SK-N-SH (cell line): ENCODE measurements at regions not wholly inside any gene's neighbourhood (a gene's known extent, or its start where the extent isn't known, plus 50 kb on each side); places are given as distances from the start of the nearest gene placed in this dataset.

Source experiments
- ELF1 ChIP-seq: IDR thresholded peaks from 2 replicates; pipeline ENCODE4 v1.4.0; 2012
- EZH2phosphoT487 ChIP-seq: fragments of 200-600 bp; sonication (generic); IDR thresholded peaks from 2 replicates; pipeline ENCODE4 v1.6.1; 2017; ENCODE audit warnings: low read depth, mixed run types, mild to moderate bottlenecking, antibody characterized with exemption, moderate library complexity, borderline replicate concordance
- POLR2AphosphoS5 ChIP-seq: IDR thresholded peaks from 2 replicates; pipeline ENCODE4 v1.6.1; 2012; ENCODE audit warnings: low read depth, low read length
- RFX5 ChIP-seq: IDR thresholded peaks from 2 replicates; pipeline ENCODE4 v1.6.1; 2012; ENCODE audit warnings: mild to moderate bottlenecking, improper control_type of control experiment, low read length
- TEAD4 ChIP-seq: IDR thresholded peaks from 2 replicates; pipeline ENCODE4 v1.4.0; 2012; ENCODE audit warnings: mild to moderate bottlenecking, borderline replicate concordance; ENCODE audit not compliant: insufficient read depth
- TF ChIP-seq, protein P1 (sequence below): fragments of 200-600 bp; sonication (generic); IDR thresholded peaks from 2 replicates; pipeline ENCODE4 v1.6.1; 2017; ENCODE audit warnings: antibody characterized with exemption, mild to moderate bottlenecking, moderate library complexity
- TF ChIP-seq, protein P2 (sequence below): IDR thresholded peaks from 2 replicates; pipeline ENCODE4 v1.4.0; 2012; ENCODE audit warnings: low read depth

DNA sequence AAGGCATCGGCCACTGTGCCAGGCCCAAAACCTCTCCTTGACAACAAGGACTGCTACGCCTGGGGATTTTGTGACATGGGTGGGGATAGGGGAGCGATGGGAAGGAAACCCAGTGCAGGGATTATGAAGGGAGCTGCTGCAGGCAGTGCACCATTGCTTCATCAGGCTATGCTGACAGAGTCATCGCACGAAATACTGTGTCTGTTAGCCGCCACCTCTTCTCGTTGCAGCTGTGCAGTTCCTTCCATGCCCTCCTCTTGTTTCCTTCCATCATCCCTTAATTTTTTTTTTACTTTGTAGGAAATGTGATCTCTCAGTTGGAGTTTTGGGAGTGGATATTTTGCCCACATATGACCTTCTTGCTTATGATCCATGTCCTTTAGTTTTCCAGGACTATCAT, 178.7 kb downstream of the RFC3 start:
- TF ChIP-seq ELF1 = no peak
- TF ChIP-seq EZH2phosphoT487 = no peak
- TF ChIP-seq, protein P1, sequence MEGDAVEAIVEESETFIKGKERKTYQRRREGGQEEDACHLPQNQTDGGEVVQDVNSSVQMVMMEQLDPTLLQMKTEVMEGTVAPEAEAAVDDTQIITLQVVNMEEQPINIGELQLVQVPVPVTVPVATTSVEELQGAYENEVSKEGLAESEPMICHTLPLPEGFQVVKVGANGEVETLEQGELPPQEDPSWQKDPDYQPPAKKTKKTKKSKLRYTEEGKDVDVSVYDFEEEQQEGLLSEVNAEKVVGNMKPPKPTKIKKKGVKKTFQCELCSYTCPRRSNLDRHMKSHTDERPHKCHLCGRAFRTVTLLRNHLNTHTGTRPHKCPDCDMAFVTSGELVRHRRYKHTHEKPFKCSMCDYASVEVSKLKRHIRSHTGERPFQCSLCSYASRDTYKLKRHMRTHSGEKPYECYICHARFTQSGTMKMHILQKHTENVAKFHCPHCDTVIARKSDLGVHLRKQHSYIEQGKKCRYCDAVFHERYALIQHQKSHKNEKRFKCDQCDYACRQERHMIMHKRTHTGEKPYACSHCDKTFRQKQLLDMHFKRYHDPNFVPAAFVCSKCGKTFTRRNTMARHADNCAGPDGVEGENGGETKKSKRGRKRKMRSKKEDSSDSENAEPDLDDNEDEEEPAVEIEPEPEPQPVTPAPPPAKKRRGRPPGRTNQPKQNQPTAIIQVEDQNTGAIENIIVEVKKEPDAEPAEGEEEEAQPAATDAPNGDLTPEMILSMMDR = no peak
- no peak for TF ChIP-seq POLR2AphosphoS5
- no peak for TF ChIP-seq RFX5
- no peak for TF ChIP-seq TEAD4
- TF ChIP-seq, protein P2, sequence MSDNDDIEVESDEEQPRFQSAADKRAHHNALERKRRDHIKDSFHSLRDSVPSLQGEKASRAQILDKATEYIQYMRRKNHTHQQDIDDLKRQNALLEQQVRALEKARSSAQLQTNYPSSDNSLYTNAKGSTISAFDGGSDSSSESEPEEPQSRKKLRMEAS = no peak
